ENCODE measurements at regions not wholly inside any gene's neighbourhood (a gene's known extent, or its start where the extent isn't known, plus 50 kb on each side); places are given as distances from the start of the nearest gene placed in this dataset.

DNA sequence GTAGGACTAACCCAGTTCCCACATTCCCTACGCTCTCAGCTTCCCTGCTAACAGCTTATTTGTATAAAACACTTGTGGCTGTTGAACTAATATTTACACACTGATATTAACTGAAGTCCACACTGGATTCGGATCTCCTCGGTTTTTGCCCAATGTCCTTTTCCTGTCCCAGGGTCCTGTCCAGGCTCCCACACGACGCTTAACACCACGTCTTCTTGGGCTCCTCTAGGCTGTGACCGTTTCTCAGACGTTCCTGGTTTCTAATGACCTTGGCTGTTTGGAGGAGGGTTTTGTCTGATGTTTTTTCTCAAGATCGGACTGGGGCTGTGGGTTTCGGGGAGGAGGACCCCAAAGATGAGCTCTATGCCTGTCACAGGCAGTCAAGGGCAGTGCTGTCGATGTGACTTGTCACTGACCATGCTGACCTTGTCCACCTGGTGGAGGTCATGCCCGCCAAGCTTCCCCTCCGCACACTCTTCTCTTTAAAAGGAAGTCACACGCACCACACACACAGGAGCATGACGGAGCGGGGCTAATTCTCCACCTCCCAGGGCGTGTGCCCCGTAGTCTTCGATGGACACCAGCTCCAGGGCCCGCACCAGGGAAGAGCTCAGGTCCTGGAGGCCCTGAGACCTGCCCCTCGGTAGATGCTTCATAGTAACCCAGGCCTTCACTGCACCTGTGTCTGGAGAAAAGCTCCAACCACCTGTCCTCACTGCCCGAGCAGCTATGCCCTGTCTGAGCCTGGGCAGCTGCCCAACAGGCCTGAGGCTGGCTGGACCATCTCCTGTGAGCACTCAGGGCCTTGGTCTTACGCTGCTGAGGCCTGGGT lies 72.0 kb downstream of the TTLL2 start:
- no peak for DNase-seq (ENCODE audit: extremely low spot score, unreplicated experiment)
- Mint-ChIP-seq H3K27me3 (peaks cover 11% of the 10 kb centered on the region), H3K9me3 (no peaks in the 10 kb centered on the region), H3K4me1 (ENCODE audit: unreplicated experiment) (peaks cover 4% of the 10 kb centered on the region), H3K27ac (peak overlapping the region; percentile 46), H3K36me3 (no peaks in the 10 kb centered on the region), H3K4me3 (no peak overlapping the region)
- TF ChIP-seq, protein P1, sequence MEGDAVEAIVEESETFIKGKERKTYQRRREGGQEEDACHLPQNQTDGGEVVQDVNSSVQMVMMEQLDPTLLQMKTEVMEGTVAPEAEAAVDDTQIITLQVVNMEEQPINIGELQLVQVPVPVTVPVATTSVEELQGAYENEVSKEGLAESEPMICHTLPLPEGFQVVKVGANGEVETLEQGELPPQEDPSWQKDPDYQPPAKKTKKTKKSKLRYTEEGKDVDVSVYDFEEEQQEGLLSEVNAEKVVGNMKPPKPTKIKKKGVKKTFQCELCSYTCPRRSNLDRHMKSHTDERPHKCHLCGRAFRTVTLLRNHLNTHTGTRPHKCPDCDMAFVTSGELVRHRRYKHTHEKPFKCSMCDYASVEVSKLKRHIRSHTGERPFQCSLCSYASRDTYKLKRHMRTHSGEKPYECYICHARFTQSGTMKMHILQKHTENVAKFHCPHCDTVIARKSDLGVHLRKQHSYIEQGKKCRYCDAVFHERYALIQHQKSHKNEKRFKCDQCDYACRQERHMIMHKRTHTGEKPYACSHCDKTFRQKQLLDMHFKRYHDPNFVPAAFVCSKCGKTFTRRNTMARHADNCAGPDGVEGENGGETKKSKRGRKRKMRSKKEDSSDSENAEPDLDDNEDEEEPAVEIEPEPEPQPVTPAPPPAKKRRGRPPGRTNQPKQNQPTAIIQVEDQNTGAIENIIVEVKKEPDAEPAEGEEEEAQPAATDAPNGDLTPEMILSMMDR (conservative IDR thresholded peaks at IDR 0.05): no peak

DNA sequence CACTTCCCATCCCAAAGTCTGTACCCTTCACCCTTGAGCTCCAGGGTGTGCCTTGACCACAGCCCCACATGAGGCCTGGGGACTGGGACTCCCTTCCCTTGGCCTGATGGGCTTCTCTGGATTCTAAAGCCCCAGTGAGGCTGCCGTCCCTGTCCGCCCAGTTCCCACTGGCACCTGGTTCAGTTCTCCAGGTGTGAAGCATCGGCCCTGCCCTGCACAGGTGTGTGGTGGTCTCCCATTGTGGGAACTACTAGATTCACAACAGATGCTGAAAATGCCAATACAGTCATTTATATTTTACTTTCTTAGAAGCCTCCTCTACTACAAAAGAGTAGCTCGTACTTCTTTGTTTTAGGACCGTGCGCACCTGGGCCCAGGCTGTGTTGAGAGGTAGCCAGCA lies 72.8 kb downstream of the TTLL2 start:
- no peak for DNase-seq (ENCODE audit: extremely low spot score, unreplicated experiment)
- Mint-ChIP-seq H3K27me3 (peaks cover 9% of the 10 kb centered on the region), H3K36me3 (no peaks in the 10 kb centered on the region), H3K4me1 (ENCODE audit: unreplicated experiment) (peaks cover 4% of the 10 kb centered on the region), H3K9me3 (no peaks in the 10 kb centered on the region), H3K4me3 (no peak overlapping the region), H3K27ac (no peak overlapping the region)
- TF ChIP-seq, protein P1 (conservative IDR thresholded peaks at IDR 0.05): no peak

DNA sequence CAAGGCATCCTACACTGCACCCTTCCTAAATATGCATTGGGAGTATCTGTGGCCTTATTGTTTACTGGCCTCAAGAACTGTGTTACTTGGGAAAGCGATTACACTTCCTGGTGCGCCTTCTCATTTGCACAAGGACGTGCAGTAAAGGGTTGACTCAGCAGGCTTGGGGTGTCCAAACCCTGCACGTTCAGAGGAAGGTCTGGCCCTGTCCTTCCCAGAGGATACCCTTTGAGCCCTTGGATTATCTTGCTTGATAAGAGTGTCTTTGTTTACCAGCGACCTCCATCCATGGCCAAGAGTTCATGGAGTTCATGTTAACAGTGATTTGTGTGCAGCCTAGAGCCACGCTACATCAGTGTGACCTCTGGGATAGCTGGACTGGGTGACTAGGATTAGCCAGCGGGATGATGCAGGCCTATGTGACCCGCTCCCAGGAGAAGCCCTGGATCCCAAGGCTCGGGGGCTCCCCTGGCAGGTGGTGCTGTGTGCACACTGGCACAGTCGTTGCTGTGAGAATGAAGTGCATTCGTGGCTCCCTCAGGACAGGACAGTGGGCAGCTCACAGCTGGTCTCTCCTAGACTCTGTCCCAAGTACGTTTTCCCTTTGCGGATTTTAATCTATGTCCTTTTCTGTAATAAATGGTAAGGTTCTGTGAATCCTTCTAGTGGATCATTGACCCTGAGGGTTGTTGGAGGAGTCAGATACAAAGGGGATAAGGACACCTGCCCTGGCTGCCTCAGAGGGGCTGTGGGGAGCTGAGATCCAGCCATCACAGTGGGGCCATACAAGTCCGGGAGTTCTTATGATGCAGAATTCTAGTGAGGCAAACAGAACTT lies 73.5 kb downstream of the TTLL2 start:
- Mint-ChIP-seq H3K36me3 (no peaks in the 10 kb centered on the region), H3K4me1 (ENCODE audit: unreplicated experiment) (peaks cover 4% of the 10 kb centered on the region), H3K9me3 (no peaks in the 10 kb centered on the region), H3K27ac (no peak overlapping the region), H3K27me3 (peaks cover 7% of the 10 kb centered on the region), H3K4me3 (no peak overlapping the region)
- DNase-seq (ENCODE audit: extremely low spot score, unreplicated experiment): no peak
- TF ChIP-seq, protein P1 (conservative IDR thresholded peaks at IDR 0.05): no peak

DNA sequence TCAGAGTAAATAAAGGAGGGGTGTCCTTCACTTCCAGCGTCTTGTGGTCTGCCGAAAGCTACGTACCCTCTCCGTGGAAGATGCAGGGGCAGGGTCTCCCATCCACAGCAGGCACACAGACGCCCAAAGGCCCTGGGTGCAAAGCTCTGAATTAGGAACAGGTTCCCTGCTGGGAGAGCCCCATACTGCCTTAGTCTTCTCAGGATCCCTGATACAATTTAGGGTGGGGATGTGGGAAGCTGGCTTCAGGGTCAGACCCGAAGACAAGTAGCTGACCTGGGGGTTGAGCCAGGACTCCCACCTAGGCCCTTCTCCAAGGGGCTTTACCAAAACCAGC lies 74.1 kb downstream of the TTLL2 start:
- H3K9me3 Mint-ChIP-seq: no peaks in the 10 kb centered on the region
- no peak overlapping the region for H3K27ac Mint-ChIP-seq
- peaks cover 7% of the 10 kb centered on the region for H3K27me3 Mint-ChIP-seq
- H3K4me1 Mint-ChIP-seq (ENCODE audit: unreplicated experiment): peaks cover 4% of the 10 kb centered on the region
- H3K36me3 Mint-ChIP-seq: no peaks in the 10 kb centered on the region
- no peak for DNase-seq (ENCODE audit: extremely low spot score, unreplicated experiment)
- H3K4me3 Mint-ChIP-seq: no peak overlapping the region
- TF ChIP-seq, protein P1 (conservative IDR thresholded peaks at IDR 0.05): no peak

DNA sequence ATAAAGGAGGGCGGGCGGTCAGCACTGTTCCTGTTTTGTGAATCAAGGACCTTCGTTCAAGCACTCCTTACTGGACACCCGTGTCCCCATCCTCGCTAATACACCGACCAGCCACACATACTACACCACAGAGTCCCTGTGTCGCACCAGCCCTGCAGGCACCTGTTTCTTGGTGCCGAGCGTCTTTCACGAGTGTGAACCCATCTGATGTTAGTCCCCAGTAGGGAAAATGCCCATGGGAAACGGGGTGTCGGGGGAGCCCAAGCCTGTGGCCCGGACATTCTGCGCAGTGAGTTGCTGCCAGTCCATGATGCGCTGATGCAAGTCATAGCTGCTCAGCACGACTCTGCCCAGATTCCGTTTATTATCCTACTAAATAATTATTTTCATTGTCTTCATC lies 74.7 kb downstream of the TTLL2 start:
- Mint-ChIP-seq H3K36me3 (no peaks in the 10 kb centered on the region), H3K4me1 (ENCODE audit: unreplicated experiment) (peaks cover 4% of the 10 kb centered on the region), H3K4me3 (no peak overlapping the region), H3K27me3 (peaks cover 7% of the 10 kb centered on the region), H3K27ac (no peak overlapping the region), H3K9me3 (no peaks in the 10 kb centered on the region)
- TF ChIP-seq, protein P1 (conservative IDR thresholded peaks at IDR 0.05): no peak
- peak; percentile 58 for DNase-seq (ENCODE audit: extremely low spot score, unreplicated experiment)
